Stomach (tissue), 8 donors: ENCODE measurements at regions not wholly inside any gene's neighbourhood (a gene's known extent, or its start where the extent isn't known, plus 50 kb on each side); places are given as distances from the start of the nearest gene placed in this dataset.

Experiments used
- DNase-seq, 2 donors: peaks; one replicate each; pipeline versions ENCODE4 v3.0.0 to v3.0.0-alpha.2; 2013 to 2019
- H3K27ac ChIP-seq, 5 donors: fragments of 200-600 bp in 4 of 5; sonication (generic) in 4 of 5; one replicate each; pipeline ENCODE4 v1.5.1; 2013 to 2019; ENCODE audit warnings: mild to moderate bottlenecking in 1 of 5, moderate library complexity in 1 of 5
- H3K27me3 ChIP-seq, 3 donors: fragments of 200-600 bp; sonication (generic); one replicate each; pipeline ENCODE4 v1.5.1; 2017 to 2019; ENCODE audit warnings: mixed run types in 1 of 3
- H3K36me3 ChIP-seq, 4 donors: fragments of 200-600 bp; sonication (generic); 1 replicate in 3 of 4; 2 replicates in 1 of 4; pipeline ENCODE4 v1.5.1; 2016 to 2019
- H3K4me1 ChIP-seq, 4 donors: fragments of 200-600 bp; sonication (generic); one replicate each; pipeline ENCODE4 v1.5.1; 2016 to 2019
- H3K4me3 ChIP-seq, 4 donors: fragments of 200-600 bp; sonication (generic) in 3 of 4; one replicate each; pipeline ENCODE4 v1.5.1; 2016 to 2019; ENCODE audit warnings: mild to moderate bottlenecking in 1 of 4
- H3K9me3 ChIP-seq, 4 donors: fragments of 200-600 bp; sonication (generic); one replicate each; pipeline ENCODE4 v1.5.1; 2016 to 2019
- EP300 ChIP-seq: sonication (generic); formaldehyde crosslinking; IDR thresholded peaks from one replicate; pipeline ENCODE4 v1.6.1; 2017; ENCODE audit warnings: antibody characterized with exemption
- POLR2A ChIP-seq, 4 donors: fragments of 450-650 bp; IDR thresholded peaks; one replicate each; pipeline ENCODE4 v1.6.1; 2016; ENCODE audit warnings: antibody characterized with exemption in 4 of 4, control low read depth in 2 of 4, mild to moderate bottlenecking in 1 of 4, moderate library complexity in 1 of 4
- POLR2AphosphoS5 ChIP-seq, 3 donors: sonication (generic); formaldehyde crosslinking; IDR thresholded peaks; one replicate each; pipeline ENCODE4 v1.6.1; 2016; ENCODE audit warnings: antibody characterized with exemption in 3 of 3
- WGBS, 5 donors: extraction: QIAGEN DNeasy Blood & Tissue Kit in 3 of 5; methylation state at CpG; one replicate each; pipeline versions ENCODE4 v1.1.5 to v1.1.7; 2013 to 2018; 5-methylcytosine and 5-hydroxymethylcytosine counted together
- intact Hi-C: fragments of 100-400 bp; cut with DNase I; formaldehyde crosslinking; loops from one replicate; pipeline ENCODE4 v1.15.1; 2023; ENCODE audit warnings: low total_unique reads
- TF ChIP-seq, protein P1 (sequence below), 7 experiments: fragments of 450-650 bp in 4 of 7; fragments of 200-600 bp in 3 of 7; sonication (generic) in 3 of 7; IDR thresholded peaks; one replicate each; pipeline ENCODE4 v1.5.1; 2016 to 2019; ENCODE audit warnings: antibody characterized with exemption in 7 of 7, control low read depth in 2 of 7, mild to moderate bottlenecking in 1 of 7
- donor health status: healthy with polysubstance abuse.
- donor health status: Bipolar disorder and iron deficiency.
- donor health status: healthy.

- no peaks in the 10 kb centered on the region for H3K9me3 ChIP-seq
- no peaks in the 10 kb centered on the region for H3K4me1 ChIP-seq
- no peaks in the 10 kb centered on the region for H3K27me3 ChIP-seq
- no peak overlapping the region for H3K27ac ChIP-seq
- H3K36me3 ChIP-seq = no peaks in the 10 kb centered on the region
- H3K4me3 ChIP-seq = no peak overlapping the region
- no peak for DNase-seq
- no peak for TF ChIP-seq POLR2A (IDR thresholded peaks at IDR 0.05)
- TF ChIP-seq POLR2AphosphoS5 (IDR thresholded peaks at IDR 0.05) = no peak
- no peak for TF ChIP-seq EP300
- TF ChIP-seq, protein P1, sequence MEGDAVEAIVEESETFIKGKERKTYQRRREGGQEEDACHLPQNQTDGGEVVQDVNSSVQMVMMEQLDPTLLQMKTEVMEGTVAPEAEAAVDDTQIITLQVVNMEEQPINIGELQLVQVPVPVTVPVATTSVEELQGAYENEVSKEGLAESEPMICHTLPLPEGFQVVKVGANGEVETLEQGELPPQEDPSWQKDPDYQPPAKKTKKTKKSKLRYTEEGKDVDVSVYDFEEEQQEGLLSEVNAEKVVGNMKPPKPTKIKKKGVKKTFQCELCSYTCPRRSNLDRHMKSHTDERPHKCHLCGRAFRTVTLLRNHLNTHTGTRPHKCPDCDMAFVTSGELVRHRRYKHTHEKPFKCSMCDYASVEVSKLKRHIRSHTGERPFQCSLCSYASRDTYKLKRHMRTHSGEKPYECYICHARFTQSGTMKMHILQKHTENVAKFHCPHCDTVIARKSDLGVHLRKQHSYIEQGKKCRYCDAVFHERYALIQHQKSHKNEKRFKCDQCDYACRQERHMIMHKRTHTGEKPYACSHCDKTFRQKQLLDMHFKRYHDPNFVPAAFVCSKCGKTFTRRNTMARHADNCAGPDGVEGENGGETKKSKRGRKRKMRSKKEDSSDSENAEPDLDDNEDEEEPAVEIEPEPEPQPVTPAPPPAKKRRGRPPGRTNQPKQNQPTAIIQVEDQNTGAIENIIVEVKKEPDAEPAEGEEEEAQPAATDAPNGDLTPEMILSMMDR (IDR thresholded peaks at IDR 0.05) = no peak
- intact Hi-C loops = no loop called here
- 73 to 87% (median 76%) methylated on average over 5 of the region's 5 CpGs for WGBS, 5 donors
These were observed 104.7 kb upstream of the SLC66A3 start for GRCh38 chr2:11050565-11050964.

- no peak overlapping the region for H3K27ac ChIP-seq
- WGBS, 5 donors = 84 to 95% (median 93%) methylated on average over 9 of the region's 9 CpGs
- no peaks in the 10 kb centered on the region for H3K27me3 ChIP-seq
- no peaks in the 10 kb centered on the region for H3K36me3 ChIP-seq
- TF ChIP-seq EP300 = no peak
- TF ChIP-seq, protein P1 (IDR thresholded peaks at IDR 0.05) = no peak
- TF ChIP-seq POLR2AphosphoS5 (IDR thresholded peaks at IDR 0.05) = no peak
- TF ChIP-seq POLR2A (IDR thresholded peaks at IDR 0.05) = no peak
- DNase-seq = no peak
- intact Hi-C loops = no loop called here
- H3K4me3 ChIP-seq = no peak overlapping the region
- no peaks in the 10 kb centered on the region for H3K9me3 ChIP-seq
- no peaks in the 10 kb centered on the region for H3K4me1 ChIP-seq
These were observed 104.0 kb upstream of the SLC66A3 start for GRCh38 chr2:11051280-11051679.

DNA sequence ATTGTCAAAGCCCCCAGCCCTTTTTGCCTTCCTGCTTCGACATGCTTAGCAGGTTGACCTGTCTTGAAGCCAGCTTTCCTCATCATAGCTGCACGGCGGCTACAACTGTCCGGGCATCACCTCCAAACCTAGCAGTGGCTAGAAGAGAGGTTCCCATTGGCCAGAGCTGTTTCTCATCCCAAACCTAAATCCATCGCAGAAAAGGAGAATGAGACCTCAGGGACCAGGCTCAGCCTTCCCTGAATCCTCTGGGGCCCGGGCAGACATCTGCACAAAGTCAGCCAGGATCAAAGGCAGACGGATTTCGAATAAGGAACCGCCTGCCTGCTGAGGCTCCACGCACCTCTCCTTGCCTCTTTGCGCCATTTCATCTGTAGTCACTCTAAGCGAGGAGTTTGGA lies 101.7 kb upstream of the SLC66A3 start:
- no peak overlapping the region for H3K4me3 ChIP-seq
- no peaks in the 10 kb centered on the region for H3K9me3 ChIP-seq
- no peak overlapping the region for H3K27ac ChIP-seq
- no peaks in the 10 kb centered on the region for H3K36me3 ChIP-seq
- WGBS, 5 donors = 92 to 93% (median 93%) methylated on average over 12 of the region's 12 CpGs
- TF ChIP-seq, protein P1 (IDR thresholded peaks at IDR 0.05) = no peak
- TF ChIP-seq POLR2A (IDR thresholded peaks at IDR 0.05) (no peak), POLR2AphosphoS5 (IDR thresholded peaks at IDR 0.05) (no peak), EP300 (no peak)
- peaks cover 0 to 5% (median 4%) of the 10 kb centered on the region in 3 donors for H3K27me3 ChIP-seq
- no peak for DNase-seq
- intact Hi-C loops = no loop called here
- H3K4me1 ChIP-seq = no peaks in the 10 kb centered on the region

GRCh38 chr2:11054783-11055678 lies 100.2 kb upstream of the SLC66A3 start:
- peaks cover 0 to 5% (median 4%) of the 10 kb centered on the region in 3 donors for H3K27me3 ChIP-seq
- H3K9me3 ChIP-seq = peaks cover 0 to 3% (median under 1%) of the 10 kb centered on the region in 4 donors
- 86 to 89% (median 86%) methylated on average over 5 to 14 of the region's 14 CpGs for WGBS, 5 donors
- intact Hi-C loops = no loop called here
- TF ChIP-seq, protein P1 (IDR thresholded peaks at IDR 0.05) = no peak
- TF ChIP-seq POLR2A (IDR thresholded peaks at IDR 0.05) = no peak
- no peak for TF ChIP-seq POLR2AphosphoS5 (IDR thresholded peaks at IDR 0.05)
- no peak for TF ChIP-seq EP300
- no peak for DNase-seq
- no peak overlapping the region for H3K27ac ChIP-seq
- no peaks in the 10 kb centered on the region for H3K4me1 ChIP-seq
- H3K36me3 ChIP-seq = no peaks in the 10 kb centered on the region
- H3K4me3 ChIP-seq = no peak overlapping the region
